ENCODE measurements at regions not wholly inside any gene's neighbourhood (a gene's known extent, or its start where the extent isn't known, plus 50 kb on each side); places are given as distances from the start of the nearest gene placed in this dataset.

- peaks cover 32 to 33% (median 32%) of the 10 kb centered on the region in 3 donors for H3K27me3 Mint-ChIP-seq (ENCODE audit: low read depth in 3 of 3)
- Histone ChIP-seq H3K4me1 (ENCODE audit: control insufficient read depth in 1 of 2, insufficient read depth in 2 of 2, low read length in 2 of 2) (peaks cover 0 to 4% of the 10 kb centered on the region in 2 donors), H3K36me3 (replicated peaks in 1 of 2; ENCODE audit: control insufficient read depth in 1 of 2, insufficient read depth in 2 of 2, low read length in 2 of 2) (no peaks in the 10 kb centered on the region), H3K4me2 (replicated peaks; ENCODE audit: extremely low read depth, low read length, poor library complexity, severe bottlenecking) (peak overlapping the region; percentile 26), H2AFZ (ENCODE audit: insufficient read depth, low read depth, low read length, poor library complexity, severe bottlenecking) (no peak overlapping the region), H3K79me2 (ENCODE audit: insufficient read depth, low read length) (no peaks in the 10 kb centered on the region), H3K4me3 (replicated peaks in 1 of 3; ENCODE audit: low read depth in 2 of 3, low read length in 3 of 3) (peak overlapping the region in 1 of 3 experiments; percentile 17), H3K9me3 (replicated peaks in 1 of 2; ENCODE audit: control insufficient read depth in 1 of 2, insufficient read depth in 1 of 2, low read length in 2 of 2) (no peaks in the 10 kb centered on the region), H4K20me1 (ENCODE audit: insufficient read depth, low read length) (no peaks in the 10 kb centered on the region), H3K9ac (ENCODE audit: insufficient read depth, low read length, poor library complexity, severe bottlenecking) (no peak overlapping the region), H3K27me3 (ENCODE audit: control insufficient read depth in 2 of 2, insufficient read depth in 2 of 2, low read length in 2 of 2) (peaks cover 30 to 31% of the 10 kb centered on the region in 2 donors), H3K27ac (ENCODE audit: low read depth in 1 of 2, low read length in 2 of 2) (no peak overlapping the region)
- H3K4me3 Mint-ChIP-seq, result peak overlapping the region in 1 of 2 donors; percentile 67
- peaks cover 4% of the 10 kb centered on the region for H3K4me1 Mint-ChIP-seq
- no peak for DNase-seq
- no peak overlapping the region for H3K27ac Mint-ChIP-seq
- intact Hi-C loops (cut with micrococcal nuclease), result no loop called here
- H3K9me3 Mint-ChIP-seq, result peaks cover 0 to 18% (median 5%) of the 10 kb centered on the region in 7 donors
- 35% methylated on average over 17 of the region's 18 CpGs for WGBS (ENCODE audit: insufficient coverage)
- H3K36me3 Mint-ChIP-seq, result no peaks in the 10 kb centered on the region
- TF ChIP-seq CTCF (IDR thresholded peaks at IDR 0.05), result no peak
Observed at GRCh38 chr10:61001731-61002122, 57.7 kb upstream of the RHOBTB1 start.

- peak overlapping the region in 1 of 3 experiments; percentile 17 for H3K4me3 ChIP-seq (replicated peaks in 1 of 3; ENCODE audit: low read depth in 2 of 3, low read length in 3 of 3)
- H3K27me3 Mint-ChIP-seq (ENCODE audit: low read depth in 3 of 3), result peaks cover 32 to 34% (median 33%) of the 10 kb centered on the region in 3 donors
- peak overlapping the region; percentile 26 for H3K4me2 ChIP-seq (replicated peaks; ENCODE audit: extremely low read depth, low read length, poor library complexity, severe bottlenecking)
- H3K4me1 ChIP-seq (ENCODE audit: control insufficient read depth in 1 of 2, insufficient read depth in 2 of 2, low read length in 2 of 2), result peaks cover 0 to 4% of the 10 kb centered on the region in 2 donors
- no peaks in the 10 kb centered on the region for H3K36me3 Mint-ChIP-seq
- no peaks in the 10 kb centered on the region for H4K20me1 ChIP-seq (ENCODE audit: insufficient read depth, low read length)
- no peaks in the 10 kb centered on the region for H3K79me2 ChIP-seq (ENCODE audit: insufficient read depth, low read length)
- DNase-seq, result no peak
- peak overlapping the region in 1 of 7 donors; percentile 55 for H3K27ac Mint-ChIP-seq
- no peaks in the 10 kb centered on the region for H3K9me3 ChIP-seq (replicated peaks in 1 of 2; ENCODE audit: control insufficient read depth in 1 of 2, insufficient read depth in 1 of 2, low read length in 2 of 2)
- intact Hi-C loops (cut with micrococcal nuclease), result no loop called here
- peaks cover 0 to 16% (median 4%) of the 10 kb centered on the region in 7 donors for H3K9me3 Mint-ChIP-seq
- H3K9ac ChIP-seq (ENCODE audit: insufficient read depth, low read length, poor library complexity, severe bottlenecking), result no peak overlapping the region
- H3K4me3 Mint-ChIP-seq, result peak overlapping the region in 1 of 2 donors; percentile 68
- peaks cover 4% of the 10 kb centered on the region for H3K4me1 Mint-ChIP-seq
- H3K36me3 ChIP-seq (replicated peaks in 1 of 2; ENCODE audit: control insufficient read depth in 1 of 2, insufficient read depth in 2 of 2, low read length in 2 of 2), result no peaks in the 10 kb centered on the region
- WGBS (ENCODE audit: insufficient coverage), result 1% methylated on average over 63 of the region's 78 CpGs
- peaks cover 30 to 31% of the 10 kb centered on the region in 2 donors for H3K27me3 ChIP-seq (ENCODE audit: control insufficient read depth in 2 of 2, insufficient read depth in 2 of 2, low read length in 2 of 2)
- H2AFZ ChIP-seq (ENCODE audit: insufficient read depth, low read depth, low read length, poor library complexity, severe bottlenecking), result no peak overlapping the region
- TF ChIP-seq CTCF (IDR thresholded peaks at IDR 0.05), result no peak
- no peak overlapping the region for H3K27ac ChIP-seq (ENCODE audit: low read depth in 1 of 2, low read length in 2 of 2)
Observed at GRCh38 chr10:61000769-61001730, 57.1 kb upstream of the RHOBTB1 start.

Data from CD14-positive monocyte (primary cell).